ENCODE measurements at regions not wholly inside any gene's neighbourhood (a gene's known extent, or its start where the extent isn't known, plus 50 kb on each side); places are given as distances from the start of the nearest gene placed in this dataset.

DNA sequence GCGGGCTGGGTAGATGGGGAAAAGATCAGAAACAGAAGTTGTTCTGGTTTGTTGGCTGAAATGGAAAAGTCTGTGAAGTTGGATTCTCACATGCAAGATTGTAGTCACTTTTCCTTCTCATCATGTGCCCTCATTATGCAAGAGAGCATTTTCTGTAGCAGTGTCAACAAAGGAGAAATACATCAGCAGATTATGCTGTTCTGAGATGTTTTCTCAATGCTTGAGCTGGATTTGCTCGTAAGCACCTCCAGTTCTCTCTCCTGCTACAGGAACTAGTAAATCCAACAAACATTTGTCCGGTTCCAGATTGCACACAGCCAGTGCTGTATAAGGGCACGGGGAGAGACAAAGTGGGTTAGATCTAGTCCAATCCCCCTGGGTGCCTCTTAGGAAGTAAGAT, 90.0 kb downstream of the GATA3 start:
- no peaks in the 10 kb centered on the region for H3K36me3 ChIP-seq (ENCODE audit: control insufficient read depth in 2 of 2, extremely low read depth in 1 of 2, insufficient read depth in 2 of 2, low read length in 2 of 2)
- H3K9me3 ChIP-seq (ENCODE audit: control insufficient read depth, low read depth, low read length), result no peaks in the 10 kb centered on the region
- dilution Hi-C loops (cut with MboI; ENCODE audit: extremely low pct_ligation_motif_present, low sequenced_read_pairs), result no loop called here
- no peaks in the 10 kb centered on the region for H3K9me1 ChIP-seq (ENCODE audit: control insufficient read depth, extremely low read depth, insufficient read depth, low read length)
- H3K9ac ChIP-seq (ENCODE audit: control insufficient read depth, extremely low read depth, insufficient read depth, low read length), result no peak overlapping the region
- FAIRE-seq, result no peak
- no peak for DNase-seq (ENCODE audit: low read depth, low spot score)
- H3K4me1 ChIP-seq (ENCODE audit: control insufficient read depth, extremely low read depth, insufficient read depth, low read length), result peaks cover 4% of the 10 kb centered on the region
- H3K27ac ChIP-seq (ENCODE audit: control insufficient read depth, insufficient read depth, low read length), result no peak overlapping the region
- H3K27me3 ChIP-seq (ENCODE audit: control insufficient read depth, extremely low read depth, insufficient read depth, low read length), result no peaks in the 10 kb centered on the region
- no peak overlapping the region for H2AFZ ChIP-seq (ENCODE audit: control insufficient read depth, low read length)
- no peak for TF ChIP-seq EZH2 (IDR thresholded peaks at IDR 0.05; ENCODE audit: low read length)
- no peak for TF ChIP-seq CTCF (optimal IDR thresholded peaks at IDR 0.05 in 1 of 3, IDR thresholded peaks at IDR 0.05 in 1 of 3, conservative IDR thresholded peaks at IDR 0.05 in 1 of 3; ENCODE audit: extremely low read depth in 1 of 3, insufficient read depth in 2 of 3, low read length in 3 of 3)
- no peaks in the 10 kb centered on the region for H3K79me2 ChIP-seq (ENCODE audit: control insufficient read depth, insufficient read depth, low read length)
- no peaks in the 10 kb centered on the region for H4K20me1 ChIP-seq (ENCODE audit: control insufficient read depth, extremely low read depth, insufficient read depth, low read length)
- H3K4me2 ChIP-seq (ENCODE audit: control insufficient read depth, extremely low read depth, insufficient read depth, low read depth, low read length), result no peak overlapping the region
- H3K4me3 ChIP-seq (ENCODE audit: control insufficient read depth in 2 of 3, extremely low read depth in 1 of 3, insufficient read depth in 2 of 3, low read depth in 1 of 3, low read length in 3 of 3), result no peak overlapping the region

GRCh38 chr10:8146650-8147049, 92.2 kb downstream of the GATA3 start:
- FAIRE-seq, result peak; percentile 36
- Histone ChIP-seq H2AFZ (ENCODE audit: control insufficient read depth, low read length) (no peak overlapping the region), H3K36me3 (ENCODE audit: control insufficient read depth in 2 of 2, extremely low read depth in 1 of 2, insufficient read depth in 2 of 2, low read length in 2 of 2) (no peaks in the 10 kb centered on the region), H3K27me3 (ENCODE audit: control insufficient read depth, extremely low read depth, insufficient read depth, low read length) (no peaks in the 10 kb centered on the region), H3K4me2 (ENCODE audit: control insufficient read depth, extremely low read depth, insufficient read depth, low read depth, low read length) (peak overlapping the region; percentile 2), H3K4me3 (ENCODE audit: control insufficient read depth in 2 of 3, extremely low read depth in 1 of 3, insufficient read depth in 2 of 3, low read depth in 1 of 3, low read length in 3 of 3) (no peak overlapping the region), H4K20me1 (ENCODE audit: control insufficient read depth, extremely low read depth, insufficient read depth, low read length) (no peaks in the 10 kb centered on the region), H3K27ac (ENCODE audit: control insufficient read depth, insufficient read depth, low read length) (no peak overlapping the region), H3K79me2 (ENCODE audit: control insufficient read depth, insufficient read depth, low read length) (no peaks in the 10 kb centered on the region), H3K4me1 (ENCODE audit: control insufficient read depth, extremely low read depth, insufficient read depth, low read length) (peaks cover 4% of the 10 kb centered on the region), H3K9me1 (ENCODE audit: control insufficient read depth, extremely low read depth, insufficient read depth, low read length) (no peaks in the 10 kb centered on the region), H3K9me3 (ENCODE audit: control insufficient read depth, low read depth, low read length) (no peaks in the 10 kb centered on the region), H3K9ac (ENCODE audit: control insufficient read depth, extremely low read depth, insufficient read depth, low read length) (no peak overlapping the region)
- dilution Hi-C loops (cut with MboI; ENCODE audit: extremely low pct_ligation_motif_present, low sequenced_read_pairs), result no loop called here
- TF ChIP-seq EZH2 (IDR thresholded peaks at IDR 0.05; ENCODE audit: low read length) (no peak), CTCF (optimal IDR thresholded peaks at IDR 0.05 in 1 of 3, IDR thresholded peaks at IDR 0.05 in 1 of 3, conservative IDR thresholded peaks at IDR 0.05 in 1 of 3; ENCODE audit: extremely low read depth in 1 of 3, insufficient read depth in 2 of 3, low read length in 3 of 3) (no peak)
- no peak for DNase-seq (ENCODE audit: low read depth, low spot score)
